Esophagus squamous epithelium (tissue), 4 donors: ENCODE measurements at regions not wholly inside any gene's neighbourhood (a gene's known extent, or its start where the extent isn't known, plus 50 kb on each side); places are given as distances from the start of the nearest gene placed in this dataset.

ENCODE experiments used
- POLR2A ChIP-seq, 4 donors: fragments of 450-650 bp; IDR thresholded peaks; one replicate each; pipeline ENCODE4 v1.6.1; 2017; ENCODE audit warnings: antibody characterized with exemption in 4 of 4, mild to moderate bottlenecking in 4 of 4, moderate library complexity in 3 of 4
- TF ChIP-seq, protein P1 (sequence below), 6 experiments: fragments of 450-650 bp in 4 of 6; fragments of 200-600 bp in 2 of 6; sonication (generic) in 2 of 6; IDR thresholded peaks; one replicate each; pipeline ENCODE4 v1.5.1; 2016 to 2019; ENCODE audit warnings: antibody characterized with exemption in 6 of 6, mild to moderate bottlenecking in 4 of 6, moderate library complexity in 4 of 6

DNA sequence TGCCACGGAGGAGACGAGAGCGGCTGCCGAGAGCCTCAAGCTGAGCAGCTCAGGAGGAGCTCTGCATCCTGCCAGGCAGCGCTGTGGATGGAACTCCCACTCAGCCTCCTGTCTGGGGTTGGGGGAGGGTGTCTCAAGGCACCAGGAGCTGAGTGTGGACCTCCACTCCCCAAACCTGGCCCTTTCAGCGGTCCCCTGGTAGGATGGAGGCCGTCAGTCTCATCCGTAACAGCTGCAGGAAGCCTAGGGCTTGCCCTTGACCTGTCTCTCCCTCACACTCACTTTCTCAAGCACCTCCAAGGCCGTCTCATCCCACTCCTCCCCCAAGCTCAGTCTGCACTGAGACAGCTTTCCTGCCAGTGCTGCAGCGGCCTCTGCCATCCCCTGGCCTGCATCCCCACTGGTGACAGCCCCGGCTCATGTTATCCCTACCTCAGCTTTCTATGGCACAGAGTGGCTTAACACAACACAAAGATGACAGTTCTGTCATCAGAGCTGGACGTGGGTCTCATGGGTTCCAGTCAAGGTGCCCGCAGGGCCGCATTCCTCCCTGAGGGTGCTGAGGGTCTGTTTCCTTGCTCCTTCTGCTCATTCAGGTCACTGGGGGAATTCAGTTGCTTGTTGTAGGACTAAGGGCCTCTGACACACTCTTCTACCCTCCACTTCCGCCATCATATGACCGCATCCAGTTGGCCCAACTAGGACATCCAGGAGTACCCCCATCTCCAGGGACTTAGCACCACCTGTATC lies 341.9 kb upstream of the B3GAT1 start:
- TF ChIP-seq, protein P1, sequence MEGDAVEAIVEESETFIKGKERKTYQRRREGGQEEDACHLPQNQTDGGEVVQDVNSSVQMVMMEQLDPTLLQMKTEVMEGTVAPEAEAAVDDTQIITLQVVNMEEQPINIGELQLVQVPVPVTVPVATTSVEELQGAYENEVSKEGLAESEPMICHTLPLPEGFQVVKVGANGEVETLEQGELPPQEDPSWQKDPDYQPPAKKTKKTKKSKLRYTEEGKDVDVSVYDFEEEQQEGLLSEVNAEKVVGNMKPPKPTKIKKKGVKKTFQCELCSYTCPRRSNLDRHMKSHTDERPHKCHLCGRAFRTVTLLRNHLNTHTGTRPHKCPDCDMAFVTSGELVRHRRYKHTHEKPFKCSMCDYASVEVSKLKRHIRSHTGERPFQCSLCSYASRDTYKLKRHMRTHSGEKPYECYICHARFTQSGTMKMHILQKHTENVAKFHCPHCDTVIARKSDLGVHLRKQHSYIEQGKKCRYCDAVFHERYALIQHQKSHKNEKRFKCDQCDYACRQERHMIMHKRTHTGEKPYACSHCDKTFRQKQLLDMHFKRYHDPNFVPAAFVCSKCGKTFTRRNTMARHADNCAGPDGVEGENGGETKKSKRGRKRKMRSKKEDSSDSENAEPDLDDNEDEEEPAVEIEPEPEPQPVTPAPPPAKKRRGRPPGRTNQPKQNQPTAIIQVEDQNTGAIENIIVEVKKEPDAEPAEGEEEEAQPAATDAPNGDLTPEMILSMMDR (IDR thresholded peaks at IDR 0.05), result no peak
- TF ChIP-seq POLR2A (IDR thresholded peaks at IDR 0.05), result no peak
